Mesothelial cell of epicardium (in vitro differentiated cells): ENCODE measurements at regions not wholly inside any gene's neighbourhood (a gene's known extent, or its start where the extent isn't known, plus 50 kb on each side); places are given as distances from the start of the nearest gene placed in this dataset.

ENCODE experiments used
- DNase-seq, 2 experiments: peaks; one replicate each; pipeline ENCODE4 v3.0.0; 2021; ENCODE audit warnings: low spot score in 2 of 2; ENCODE audit not compliant: unreplicated experiment in 2 of 2
- H3K27ac Mint-ChIP-seq: 2 replicates; pipeline ENCODE4 v1.8.0; 2021; ENCODE audit warnings: mixed read lengths
- H3K27me3 Mint-ChIP-seq: 2 replicates; pipeline ENCODE4 v1.8.0; 2021; ENCODE audit warnings: low read depth, mixed read lengths
- H3K36me3 Mint-ChIP-seq: 2 replicates; pipeline ENCODE4 v1.8.0; 2021; ENCODE audit warnings: mixed read lengths
- H3K4me1 Mint-ChIP-seq: 2 replicates; pipeline ENCODE4 v1.8.0; 2021; ENCODE audit warnings: mixed read lengths
- H3K4me3 Mint-ChIP-seq: 2 replicates; pipeline ENCODE4 v1.8.0; 2021; ENCODE audit warnings: mild to moderate bottlenecking, moderate library complexity, mixed read lengths
- H3K9me3 Mint-ChIP-seq: 2 replicates; pipeline ENCODE4 v1.8.0; 2021; ENCODE audit warnings: mixed read lengths
- CTCF ChIP-seq: fragments of 200-600 bp; sonication (generic); IDR thresholded peaks from one replicate; pipeline ENCODE4 v1.5.0; 2021; ENCODE audit warnings: antibody characterized with exemption; ENCODE audit not compliant: unreplicated experiment

DNA sequence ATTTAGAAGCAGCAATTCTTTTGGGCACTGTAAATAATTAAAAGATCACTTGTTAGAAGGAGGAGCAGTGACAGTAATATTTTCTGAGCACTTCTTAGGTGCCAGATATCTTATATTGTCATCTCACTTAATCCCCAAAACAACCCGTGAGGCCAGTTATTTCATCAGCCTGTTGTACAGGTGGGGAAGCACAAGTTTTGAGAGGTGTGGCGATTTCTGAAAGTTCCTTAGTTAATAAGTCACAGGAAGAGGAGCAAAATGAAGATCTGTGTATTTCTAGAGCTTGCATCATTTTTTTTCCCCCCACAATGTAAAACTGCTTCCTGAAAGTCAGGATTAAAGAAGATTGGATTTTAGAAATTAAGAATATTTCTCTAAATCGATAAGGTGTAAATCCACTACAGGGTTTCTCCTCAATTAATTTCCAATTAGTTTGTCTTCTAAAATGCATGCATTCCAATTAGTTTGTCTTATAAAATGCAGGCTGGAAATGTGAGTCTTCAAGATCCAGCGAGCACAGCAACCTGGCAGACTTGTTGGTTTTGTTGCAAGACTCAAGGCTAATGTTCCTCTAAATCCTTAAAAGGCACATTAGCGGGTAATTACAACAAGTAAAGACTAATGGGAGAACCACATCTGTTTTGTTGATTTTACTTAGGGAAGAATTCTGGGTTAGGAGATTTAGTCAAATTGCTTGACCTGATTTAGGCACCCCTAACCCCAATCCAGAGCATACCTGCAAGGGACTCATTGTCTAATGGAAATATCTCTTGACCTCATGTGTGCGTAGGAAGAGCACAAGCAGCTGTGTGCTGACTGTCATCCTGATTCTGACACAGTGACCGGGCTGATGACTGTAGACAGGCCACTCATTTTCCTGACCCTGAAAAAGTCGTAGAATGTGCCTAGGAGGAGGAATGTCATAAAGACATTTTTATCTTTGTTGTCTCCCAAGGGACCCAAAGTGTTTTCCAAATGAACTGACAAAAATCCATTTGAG is 272.0 kb downstream of the BAMBI start:
- H3K4me3 Mint-ChIP-seq: no peak overlapping the region
- peaks cover 31% of the 10 kb centered on the region for H3K4me1 Mint-ChIP-seq
- H3K27me3 Mint-ChIP-seq: no peaks in the 10 kb centered on the region
- no peak for DNase-seq
- peaks cover 12% of the 10 kb centered on the region for H3K36me3 Mint-ChIP-seq
- peaks cover 14% of the 10 kb centered on the region for H3K9me3 Mint-ChIP-seq
- peak overlapping the region; percentile 58 for H3K27ac Mint-ChIP-seq
- TF ChIP-seq CTCF: no peak

GRCh38 chr10:28951484-28951883 is 274.2 kb downstream of the BAMBI start:
- no peak for DNase-seq
- no peak overlapping the region for H3K27ac Mint-ChIP-seq

DNA sequence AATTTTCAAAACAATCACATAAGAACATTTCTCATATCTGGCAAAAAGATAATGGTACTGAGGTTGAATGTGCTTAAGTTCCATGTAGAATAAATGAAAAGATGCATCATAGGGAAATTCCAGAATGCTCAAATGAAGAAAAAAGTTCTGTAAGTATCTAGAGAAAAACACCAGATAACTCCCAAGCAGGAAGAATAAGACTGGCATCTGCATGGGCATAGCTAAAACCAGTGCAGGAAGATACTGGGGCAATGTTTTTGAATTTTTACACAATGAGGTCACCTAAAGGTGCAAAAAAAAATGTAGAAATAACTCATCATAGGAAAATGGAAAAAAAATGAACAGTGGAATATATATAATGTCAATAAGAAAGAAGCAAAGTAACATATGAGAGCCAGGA is 275.2 kb downstream of the BAMBI start:
- Mint-ChIP-seq H3K4me1 (peaks cover 14% of the 10 kb centered on the region), H3K27ac (no peak overlapping the region), H3K4me3 (no peak overlapping the region), H3K9me3 (peaks cover 10% of the 10 kb centered on the region), H3K27me3 (no peaks in the 10 kb centered on the region), H3K36me3 (peaks cover 6% of the 10 kb centered on the region)
- DNase-seq: no peak
- no peak for TF ChIP-seq CTCF

More at GRCh38 chr10:28951484-28951883, 274.2 kb downstream of the BAMBI start:
- TF ChIP-seq CTCF: no peak
- Mint-ChIP-seq H3K27me3 (no peaks in the 10 kb centered on the region), H3K4me3 (no peak overlapping the region), H3K9me3 (peaks cover 4% of the 10 kb centered on the region), H3K36me3 (peaks cover 3% of the 10 kb centered on the region), H3K4me1 (peaks cover 23% of the 10 kb centered on the region)

DNA sequence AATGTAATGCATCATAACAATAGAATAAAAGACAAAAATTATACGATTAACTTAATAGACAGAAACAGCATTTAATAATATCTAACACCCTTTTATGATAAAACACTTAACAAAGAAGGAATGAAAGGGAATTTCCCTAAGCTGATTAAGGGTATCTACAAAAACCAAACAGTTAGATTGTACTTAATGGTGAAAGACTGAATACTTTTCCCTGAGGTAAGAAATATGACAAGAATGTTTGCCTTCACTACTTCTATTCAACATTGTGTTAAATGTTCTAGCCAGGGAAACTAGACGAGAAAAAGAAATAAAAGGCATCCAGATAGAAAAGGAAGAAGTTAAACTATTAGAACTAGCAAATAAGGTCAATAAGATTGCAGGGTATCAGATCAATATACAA is 276.9 kb downstream of the BAMBI start:
- peaks cover 8% of the 10 kb centered on the region for H3K4me1 Mint-ChIP-seq
- H3K27me3 Mint-ChIP-seq: no peaks in the 10 kb centered on the region
- TF ChIP-seq CTCF: no peak
- DNase-seq: no peak
- no peak overlapping the region for H3K27ac Mint-ChIP-seq
- no peak overlapping the region for H3K4me3 Mint-ChIP-seq
- H3K9me3 Mint-ChIP-seq: peaks cover 21% of the 10 kb centered on the region
- peaks cover 10% of the 10 kb centered on the region for H3K36me3 Mint-ChIP-seq

- Mint-ChIP-seq H3K27ac (no peak overlapping the region), H3K9me3 (peaks cover 41% of the 10 kb centered on the region), H3K27me3 (no peaks in the 10 kb centered on the region), H3K4me1 (peaks cover 8% of the 10 kb centered on the region), H3K4me3 (no peak overlapping the region), H3K36me3 (peaks cover 14% of the 10 kb centered on the region)
- no peak for TF ChIP-seq CTCF
- no peak for DNase-seq
These were observed 281.1 kb downstream of the BAMBI start for GRCh38 chr10:28958468-28958867.
